Lower leg skin (tissue), 3 donors: ENCODE measurements at regions not wholly inside any gene's neighbourhood (a gene's known extent, or its start where the extent isn't known, plus 50 kb on each side); places are given as distances from the start of the nearest gene placed in this dataset.

ENCODE experiments used
- POLR2A ChIP-seq, 2 donors: fragments of 450-650 bp; IDR thresholded peaks; one replicate each; pipeline ENCODE4 v1.6.1; 2016 to 2017; ENCODE audit warnings: antibody characterized with exemption in 2 of 2, mild to moderate bottlenecking in 1 of 2, moderate library complexity in 1 of 2
- TF ChIP-seq, protein P1 (sequence below), 3 donors: fragments of 450-650 bp; IDR thresholded peaks; one replicate each; pipeline ENCODE4 v1.5.1; 2016; ENCODE audit warnings: antibody characterized with exemption in 3 of 3, mild to moderate bottlenecking in 3 of 3, moderate library complexity in 2 of 3

DNA sequence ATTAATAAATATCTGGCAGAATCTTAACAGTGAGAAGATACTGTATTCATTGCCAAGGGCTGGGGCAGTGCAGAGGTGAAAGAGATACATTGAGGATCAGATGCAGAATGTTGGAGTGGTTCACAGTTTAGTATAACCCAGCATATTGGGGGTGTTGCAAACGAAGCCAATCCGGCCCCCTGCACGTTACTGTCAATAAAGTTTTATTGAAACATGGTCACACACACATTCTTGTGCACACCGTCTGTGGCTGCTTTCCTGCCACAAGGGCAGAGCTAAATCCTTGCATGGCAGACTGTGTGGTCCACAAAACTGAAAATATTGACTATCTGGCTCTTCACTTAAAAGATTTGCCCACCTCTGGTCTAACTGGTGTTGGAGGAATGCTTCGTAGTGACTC is 119.7 kb downstream of the SHOX start:
- TF ChIP-seq, protein P1, sequence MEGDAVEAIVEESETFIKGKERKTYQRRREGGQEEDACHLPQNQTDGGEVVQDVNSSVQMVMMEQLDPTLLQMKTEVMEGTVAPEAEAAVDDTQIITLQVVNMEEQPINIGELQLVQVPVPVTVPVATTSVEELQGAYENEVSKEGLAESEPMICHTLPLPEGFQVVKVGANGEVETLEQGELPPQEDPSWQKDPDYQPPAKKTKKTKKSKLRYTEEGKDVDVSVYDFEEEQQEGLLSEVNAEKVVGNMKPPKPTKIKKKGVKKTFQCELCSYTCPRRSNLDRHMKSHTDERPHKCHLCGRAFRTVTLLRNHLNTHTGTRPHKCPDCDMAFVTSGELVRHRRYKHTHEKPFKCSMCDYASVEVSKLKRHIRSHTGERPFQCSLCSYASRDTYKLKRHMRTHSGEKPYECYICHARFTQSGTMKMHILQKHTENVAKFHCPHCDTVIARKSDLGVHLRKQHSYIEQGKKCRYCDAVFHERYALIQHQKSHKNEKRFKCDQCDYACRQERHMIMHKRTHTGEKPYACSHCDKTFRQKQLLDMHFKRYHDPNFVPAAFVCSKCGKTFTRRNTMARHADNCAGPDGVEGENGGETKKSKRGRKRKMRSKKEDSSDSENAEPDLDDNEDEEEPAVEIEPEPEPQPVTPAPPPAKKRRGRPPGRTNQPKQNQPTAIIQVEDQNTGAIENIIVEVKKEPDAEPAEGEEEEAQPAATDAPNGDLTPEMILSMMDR (IDR thresholded peaks at IDR 0.05): no peak
- TF ChIP-seq POLR2A (IDR thresholded peaks at IDR 0.05): no peak
